CD4-positive, alpha-beta T cell treated with Interleukin-2 at 100 ng/mL for 4 hours (primary cell): ENCODE measurements at regions not wholly inside any gene's neighbourhood (a gene's known extent, or its start where the extent isn't known, plus 50 kb on each side); places are given as distances from the start of the nearest gene placed in this dataset.
A peak's percentile ranks its signal among the peaks of the same experiment; 100 is the strongest.
"Not testable (repeated sequence)": the region's sequence is repeated elsewhere in the genome, so short reads cannot be mapped to it uniquely, and the experiment has no call there.

ENCODE experiments used
- DNase-seq: peaks from one replicate; pipeline ENCODE4 v3.0.0-alpha.2; 2020; ENCODE audit warnings: low spot score

GRCh38 chr22:26806445-26807175 is 149.2 kb downstream of the MIAT start:
- DNase-seq, result no peak

GRCh38 chr22:26811647-26811992 is 154.2 kb downstream of the MIAT start:
- no peak for DNase-seq

GRCh38 chr22:26812731-26813130 is 155.3 kb downstream of the MIAT start:
- no peak for DNase-seq

GRCh38 chr22:26816726-26817125 is 159.3 kb downstream of the MIAT start:
- no peak for DNase-seq

GRCh38 chr22:26817926-26818325 is 160.5 kb downstream of the MIAT start:
- no peak for DNase-seq

- no peak for DNase-seq
Observed at GRCh38 chr22:26821854-26822253, 164.5 kb downstream of the MIAT start.

- DNase-seq, result no peak
Observed at GRCh38 chr22:26822313-26822712, 164.9 kb downstream of the MIAT start.

GRCh38 chr22:26823966-26824365 is 166.6 kb downstream of the MIAT start:
- no peak for DNase-seq

- DNase-seq, result no peak
Observed at GRCh38 chr22:26825960-26826935, 168.9 kb downstream of the MIAT start.

- DNase-seq, result no peak
Observed at GRCh38 chr22:26827611-26828010, 170.2 kb downstream of the MIAT start.

GRCh38 chr22:26828311-26828710 is 170.9 kb downstream of the MIAT start:
- DNase-seq, result no peak

- DNase-seq, result no peak
Observed at GRCh38 chr22:26830837-26831236, 173.4 kb downstream of the MIAT start.

GRCh38 chr22:26835023-26835422 is 177.6 kb downstream of the MIAT start:
- DNase-seq, result no peak

GRCh38 chr22:26835929-26836528 is 178.6 kb downstream of the MIAT start:
- peak; percentile 27 for DNase-seq

GRCh38 chr22:26837784-26838470 is 180.5 kb downstream of the MIAT start:
- DNase-seq, result no peak

GRCh38 chr22:26838471-26838825 is 181.1 kb downstream of the MIAT start:
- no peak for DNase-seq

GRCh38 chr22:26839216-26839615 is 181.8 kb downstream of the MIAT start:
- no peak for DNase-seq

- DNase-seq, result not testable (repeated sequence)
Observed at GRCh38 chr22:26840770-26841169, 183.4 kb downstream of the MIAT start.

GRCh38 chr22:26842103-26842502 is 184.7 kb downstream of the MIAT start:
- no peak for DNase-seq

- DNase-seq, result no peak
Observed at GRCh38 chr22:26845021-26845743, 187.8 kb downstream of the MIAT start.

- no peak for DNase-seq
Observed at GRCh38 chr22:26846076-26846475, 188.7 kb downstream of the MIAT start.

GRCh38 chr22:26846645-26847044 is 189.3 kb downstream of the MIAT start:
- DNase-seq, result no peak
